ENCODE measurements at regions not wholly inside any gene's neighbourhood (a gene's known extent, or its start where the extent isn't known, plus 50 kb on each side); places are given as distances from the start of the nearest gene placed in this dataset.

GRCh38 chr20:48187851-48188250 is 402.6 kb upstream of the SULF2 start:
- no peak overlapping the region for H3K27ac ChIP-seq
- TF ChIP-seq ZFX (IDR thresholded peaks at IDR 0.05) (no peak), CTCF (conservative IDR thresholded peaks at IDR 0.05) (no peak)

- H3K27ac ChIP-seq, result no peak overlapping the region
- no peak for TF ChIP-seq ZFX (IDR thresholded peaks at IDR 0.05)
- TF ChIP-seq CTCF (conservative IDR thresholded peaks at IDR 0.05), result no peak
Observed at GRCh38 chr20:48186915-48187314, 401.6 kb upstream of the SULF2 start.

- TF ChIP-seq ZFX (IDR thresholded peaks at IDR 0.05), result no peak
- no peak for TF ChIP-seq CTCF (conservative IDR thresholded peaks at IDR 0.05)
- H3K27ac ChIP-seq, result no peak overlapping the region
Observed at GRCh38 chr20:48186447-48186846, 401.2 kb upstream of the SULF2 start.

GRCh38 chr20:48184229-48184628 is 398.9 kb upstream of the SULF2 start:
- TF ChIP-seq ZFX (IDR thresholded peaks at IDR 0.05), result no peak
- TF ChIP-seq CTCF (conservative IDR thresholded peaks at IDR 0.05), result no peak
- H3K27ac ChIP-seq, result no peak overlapping the region

GRCh38 chr20:48181261-48181935 is 396.1 kb upstream of the SULF2 start:
- no peak for TF ChIP-seq CTCF (conservative IDR thresholded peaks at IDR 0.05)
- no peak for TF ChIP-seq ZFX (IDR thresholded peaks at IDR 0.05)
- no peak overlapping the region for H3K27ac ChIP-seq

- H3K27ac ChIP-seq, result no peak overlapping the region
- TF ChIP-seq ZFX (IDR thresholded peaks at IDR 0.05) (no peak), CTCF (conservative IDR thresholded peaks at IDR 0.05) (no peak)
Observed at GRCh38 chr20:48180618-48181017, 395.3 kb upstream of the SULF2 start.

GRCh38 chr20:48180024-48180423 is 394.7 kb upstream of the SULF2 start:
- H3K27ac ChIP-seq, result no peak overlapping the region
- TF ChIP-seq CTCF (conservative IDR thresholded peaks at IDR 0.05), result no peak
- TF ChIP-seq ZFX (IDR thresholded peaks at IDR 0.05), result no peak

Data from C4-2B (cell line).